GM19099 (cell line): ENCODE measurements at regions not wholly inside any gene's neighbourhood (a gene's known extent, or its start where the extent isn't known, plus 50 kb on each side); places are given as distances from the start of the nearest gene placed in this dataset.

Experiments used
- POLR2A ChIP-seq: IDR thresholded peaks from 3 replicates; pipeline ENCODE4 v1.6.1; 2011; ENCODE audit warnings: low read depth; ENCODE audit not compliant: insufficient read length; ENCODE audit errors: extremely low read depth

- no peak for TF ChIP-seq POLR2A
These were observed 62.2 kb upstream of the RUNX3 start for GRCh38 chr1:24992124-24992760.

GRCh38 chr1:24991697-24992096 is 61.6 kb upstream of the RUNX3 start:
- no peak for TF ChIP-seq POLR2A

GRCh38 chr1:24990779-24991641 is 60.9 kb upstream of the RUNX3 start:
- no peak for TF ChIP-seq POLR2A

- no peak for TF ChIP-seq POLR2A
These were observed 60.1 kb upstream of the RUNX3 start for GRCh38 chr1:24990136-24990535.

GRCh38 chr1:24989082-24989481 is 59.0 kb upstream of the RUNX3 start:
- no peak for TF ChIP-seq POLR2A

- TF ChIP-seq POLR2A: no peak
These were observed 58.5 kb upstream of the RUNX3 start for GRCh38 chr1:24988558-24988912.

- TF ChIP-seq POLR2A: no peak
These were observed 57.9 kb upstream of the RUNX3 start for GRCh38 chr1:24987875-24988557.

GRCh38 chr1:24987424-24987823 is 57.3 kb upstream of the RUNX3 start:
- TF ChIP-seq POLR2A: no peak

- TF ChIP-seq POLR2A: no peak
These were observed 56.4 kb upstream of the RUNX3 start for GRCh38 chr1:24986372-24986965.

GRCh38 chr1:24985737-24986136 is 55.7 kb upstream of the RUNX3 start:
- TF ChIP-seq POLR2A: no peak

GRCh38 chr1:24984800-24985522 is 54.9 kb upstream of the RUNX3 start:
- TF ChIP-seq POLR2A: no peak

GRCh38 chr1:24984300-24984699 is 54.2 kb upstream of the RUNX3 start:
- no peak for TF ChIP-seq POLR2A

GRCh38 chr1:24983006-24983680 is 53.1 kb upstream of the RUNX3 start:
- TF ChIP-seq POLR2A: no peak

GRCh38 chr1:24981631-24982005 is 51.5 kb upstream of the RUNX3 start:
- TF ChIP-seq POLR2A: no peak
